ENCODE measurements at regions not wholly inside any gene's neighbourhood (a gene's known extent, or its start where the extent isn't known, plus 50 kb on each side); places are given as distances from the start of the nearest gene placed in this dataset.

GRCh38 chr5:148915224-148915817 is 88.9 kb downstream of the ADRB2 start:
- H3K4me3 ChIP-seq, result no peak overlapping the region
- ChIA-PET POLR2A (interaction anchor here (0.5 to 2.0 kb wide), 3 partner anchors 9 to 792 kb away, joined by 3 to 5 read pairs (median 3); no protein-coding TSS in a partner anchor), CTCF (ENCODE audit: low intra/inter-chr PET ratio) (no interaction called here)
- H4K20me1 ChIP-seq (replicated peaks; ENCODE audit: control insufficient read depth, insufficient read depth, low read length), result no peaks in the 10 kb centered on the region
- no peaks in the 10 kb centered on the region for H3K9me3 ChIP-seq (replicated peaks; ENCODE audit: control insufficient read depth, insufficient read depth, low read depth, low read length)
- peaks cover 5 to 9% of the 10 kb centered on the region in 2 experiments; a peak in 1 of 5 replicates for H3K27me3 ChIP-seq (ENCODE audit: control insufficient read depth in 2 of 2, insufficient read depth in 2 of 2, low read length in 2 of 2)
- intact Hi-C loops (cut with micrococcal nuclease), result loop anchor here (10.0 kb wide), 1 partner anchor 79 kb away; no protein-coding TSS in a partner anchor
- peaks cover 0 to 6% of the 10 kb centered on the region in 2 experiments; a peak in 2 of 5 replicates for H3K4me1 ChIP-seq (replicated peaks in 1 of 2; ENCODE audit: control insufficient read depth in 2 of 2, insufficient read depth in 2 of 2, low read length in 2 of 2)
- ATAC-seq, result peak; percentile 57
- H3K79me2 ChIP-seq (ENCODE audit: control insufficient read depth, insufficient read depth, low read length), result no peaks in the 10 kb centered on the region
- DNase-seq (ENCODE audit: extremely low read depth in 1 of 4, low spot score in 3 of 4), result peak in 2 of 4 experiments; percentile 8 to 32
- no peak overlapping the region for H3K9ac ChIP-seq (ENCODE audit: insufficient read depth in 1 of 2, low read depth in 2 of 2, low read length in 2 of 2)
- no peaks in the 10 kb centered on the region for H3K9me1 ChIP-seq (ENCODE audit: control insufficient read depth, insufficient read depth, low read length)
- no peaks in the 10 kb centered on the region for H3K36me3 ChIP-seq (ENCODE audit: control insufficient read depth, insufficient read depth, low read length)
- peak; percentile 44 for TF ChIP-seq TCF3 (CRISPR knock-in tag; IDR thresholded peaks at IDR 0.05)
- no peak for TF ChIP-seq ZBTB34 (CRISPR knock-in tag; IDR thresholded peaks at IDR 0.05)
- 0 out of 2 replicates have a peak, but pooled peaks have one; percentile 14 for TF ChIP-seq GABPA (tag; conservative IDR thresholded peaks at IDR 0.05; ENCODE audit: low read depth)
- TF ChIP-seq FOSL1 (tag; conservative IDR thresholded peaks at IDR 0.05), result peak; percentile 11; the same call in 1 of the 2 replicates
- peak; percentile 35; the same call in 1 of the 2 replicates for TF ChIP-seq ARID1B (IDR thresholded peaks at IDR 0.05)
- no peak for TF ChIP-seq PHF20 (IDR thresholded peaks at IDR 0.05; ENCODE audit: partially characterized antibody)
- peak; percentile 36; the same call in 1 of the 2 replicates for TF ChIP-seq CBFA2T3 (IDR thresholded peaks at IDR 0.05)
- TF ChIP-seq ILK (tag; IDR thresholded peaks at IDR 0.05; ENCODE audit: borderline replicate concordance, low read depth), result no peak
- TF ChIP-seq LEF1 (IDR thresholded peaks at IDR 0.05), result 0 out of 2 replicates have a peak, but pooled peaks have one; percentile 23
- no peak for TF ChIP-seq JUNB (CRISPR knock-in tag; conservative IDR thresholded peaks at IDR 0.05)
- TF ChIP-seq ZNF436 (CRISPR knock-in tag; IDR thresholded peaks at IDR 0.05), result no peak
- in situ Hi-C loops (cut with MboI), result no loop called here
- H3K27ac ChIP-seq (ENCODE audit: extremely low read depth, low read depth, low read length), result no peak overlapping the region
- no peak for FAIRE-seq
- WGBS (ENCODE audit: insufficient coverage, low coverage, missing lambda C conversion rate), result 2% methylated on average over 7 of the region's 7 CpGs
- BruUV-seq (replicated peaks), result no TSS peak
- peak overlapping the region; percentile 26; the same call in 1 of the 2 replicates for H3K4me2 ChIP-seq (ENCODE audit: insufficient read depth, low read length)
- no peak overlapping the region for H2AFZ ChIP-seq (ENCODE audit: low read depth, low read length)
